ENCODE measurements at regions not wholly inside any gene's neighbourhood (a gene's known extent, or its start where the extent isn't known, plus 50 kb on each side); places are given as distances from the start of the nearest gene placed in this dataset.

- TF ChIP-seq CTCF (conservative IDR thresholded peaks at IDR 0.05) (no peak), ZFX (IDR thresholded peaks at IDR 0.05) (no peak)
Observed at GRCh38 chr1:238530209-238530851, 639.6 kb upstream of the ZP4 start.
